HepG2 (cell line): ENCODE measurements at regions not wholly inside any gene's neighbourhood (a gene's known extent, or its start where the extent isn't known, plus 50 kb on each side); places are given as distances from the start of the nearest gene placed in this dataset.

Experiments used
- ATAC-seq: fragments of 200-7000 bp; cut with Tn5 transposase; 3 replicates; pipeline ENCODE4 v1.9.1; 2020; ENCODE audit warnings: mild to moderate bottlenecking, moderate library complexity
- BruUV-seq: library from RNA; stranded (reverse); fragments of 400-500 nt; replicated peaks from 2 replicates; lab custom pipeline; 2021; lab: Mats Ljungman, UMichigan
- CTCF ChIA-PET: fragments of 300-600 bp; formaldehyde crosslinking; extraction: SDS; loops from one replicate; lab custom pipeline; 2021; ENCODE audit warnings: low total read pairs, inconsistent platforms, low intra/inter-chr PET ratio; lab: Yijun Ruan, JAX
- POLR2A ChIA-PET: fragments of 350-600 bp; sonication (Branson Sonifier 250); formaldehyde crosslinking; loops from one replicate; lab custom pipeline; 2020; ENCODE audit warnings: antibody characterized with exemption, inconsistent platforms; lab: Yijun Ruan, JAX
- DNase-seq: peaks from one replicate; pipeline ENCODE4 v3.0.0-alpha.2; 2015; ENCODE audit warnings: low spot score
- FAIRE-seq: peaks from 3 replicates; lab custom pipeline; 2011; peaks lifted over from hg19 to GRCh38; lab: Jason Lieb, UNC
- H2AFZ ChIP-seq: one replicate; pipeline ENCODE4 v1.6.1; 2011; ENCODE audit warnings: low read length, inconsistent platforms
- H3K27ac ChIP-seq: fragments of 300-600 bp; 3 replicates; pipeline ENCODE4 v1.8.0; 2011; ENCODE audit warnings: mixed run types, mild to moderate bottlenecking, mixed read lengths, low read length, inconsistent platforms; ENCODE audit not compliant: insufficient read depth; ENCODE audit errors: extremely low read length
- H3K27me3 ChIP-seq, 2 experiments: fragments of 200-600 bp in 1 of 2; 2 replicates in 1 of 2; 3 replicates in 1 of 2; pipeline versions ENCODE4 v1.6.0 to v1.8.0; 2011; ENCODE audit warnings: low read length in 2 of 2, mild to moderate bottlenecking in 2 of 2, moderate library complexity in 2 of 2, inconsistent platforms in 1 of 2; ENCODE audit not compliant: insufficient read depth in 2 of 2, control insufficient read depth in 1 of 2
- H3K36me3 ChIP-seq, 2 experiments: fragments of 200-600 bp in 1 of 2; replicated peaks in 1 of 2; 2 replicates in 1 of 2; 3 replicates in 1 of 2; pipeline versions ENCODE4 v1.5.1 to v1.8.0; 2011; ENCODE audit warnings: low read length in 2 of 2, inconsistent platforms in 1 of 2; ENCODE audit not compliant: insufficient read depth in 2 of 2, control insufficient read depth in 1 of 2
- H3K4me1 ChIP-seq: 2 replicates; pipeline ENCODE4 v1.5.1; 2012; ENCODE audit warnings: low read length, inconsistent platforms; ENCODE audit not compliant: insufficient read depth
- H3K4me2 ChIP-seq: 2 replicates; pipeline ENCODE4 v1.6.0; 2011; ENCODE audit warnings: low read depth, low read length, inconsistent platforms
- H3K4me3 ChIP-seq, 3 experiments: fragments of 200-600 bp in 1 of 3; sonication (generic), shearing (Covaris generic) in 1 of 3; replicated peaks in 1 of 3; 2 replicates each; pipeline ENCODE4 v1.5.1; 2011 to 2016; ENCODE audit warnings: low read length in 3 of 3, inconsistent platforms in 2 of 3, low read depth in 2 of 3, mild to moderate bottlenecking in 2 of 3, control low read depth in 1 of 3, mixed read lengths in 1 of 3; ENCODE audit not compliant: insufficient read depth in 1 of 3
- H3K79me2 ChIP-seq: one replicate; pipeline ENCODE4 v1.6.1; 2011; ENCODE audit warnings: low read length, inconsistent platforms; ENCODE audit not compliant: insufficient read depth
- H3K9ac ChIP-seq: 2 replicates; pipeline ENCODE4 v1.6.0; 2011; ENCODE audit warnings: mild to moderate bottlenecking, low read depth, low read length, inconsistent platforms; ENCODE audit not compliant: insufficient read depth
- H3K9me3 ChIP-seq: 2 replicates; pipeline ENCODE4 v1.5.1; 2012; ENCODE audit warnings: mild to moderate bottlenecking, low read length
- H4K20me1 ChIP-seq: 2 replicates; pipeline ENCODE4 v1.6.0; 2011; ENCODE audit warnings: inconsistent platforms, mild to moderate bottlenecking, low read length, moderate library complexity; ENCODE audit not compliant: insufficient read depth
- AHR ChIP-seq: IDR thresholded peaks from 2 replicates; pipeline ENCODE4 v1.6.1; 2018; ENCODE audit warnings: missing genetic modification reagents, missing compliant biosample characterization
- FOXP4 ChIP-seq: sonication (generic); formaldehyde crosslinking; IDR thresholded peaks from 2 replicates; pipeline ENCODE4 v1.4.0; 2020; ENCODE audit warnings: missing genetic modification reagents
- GABPB1 ChIP-seq: IDR thresholded peaks from 2 replicates; pipeline ENCODE4 v1.6.1; 2016; ENCODE audit warnings: mild to moderate bottlenecking, missing genetic modification reagents, moderate library complexity, missing compliant biosample characterization
- KLF6 ChIP-seq: IDR thresholded peaks from 2 replicates; pipeline ENCODE4 v1.8.0; 2016; ENCODE audit warnings: missing biosample characterization, missing genetic modification reagents
- NCOR1 ChIP-seq: fragments of 200-600 bp; sonication (generic); IDR thresholded peaks from 2 replicates; pipeline ENCODE4 v1.7.0; 2017; ENCODE audit warnings: antibody characterized with exemption, low read length, borderline replicate concordance
- NFKBIZ ChIP-seq: IDR thresholded peaks from 2 replicates; pipeline ENCODE4 v1.6.1; 2018; ENCODE audit warnings: missing genetic modification reagents, missing compliant biosample characterization
- POLR2G ChIP-seq: fragments of 200-400 bp; formaldehyde crosslinking; IDR thresholded peaks from 2 replicates; pipeline ENCODE4 v1.6.1; 2018; ENCODE audit warnings: mild to moderate bottlenecking, low read depth, low read length, moderate library complexity
- RARA ChIP-seq: IDR thresholded peaks from 2 replicates; pipeline ENCODE4 v1.6.1; 2016; ENCODE audit warnings: missing genetic modification reagents, missing compliant biosample characterization
- RBAK ChIP-seq: sonication (generic); formaldehyde crosslinking; IDR thresholded peaks from 2 replicates; pipeline ENCODE4 v1.5.1; 2020; ENCODE audit warnings: mild to moderate bottlenecking, missing genetic modification reagents
- RBM39 ChIP-seq: fragments of 200-400 bp; formaldehyde crosslinking; IDR thresholded peaks from one replicate; pipeline ENCODE4 v1.6.1; 2018; ENCODE audit warnings: antibody characterized with exemption, mild to moderate bottlenecking, low read depth, low read length; ENCODE audit not compliant: poor library complexity, severe bottlenecking
- REL ChIP-seq: sonication (generic); formaldehyde crosslinking; conservative IDR thresholded peaks from 2 replicates; pipeline ENCODE4 v1.8.0; 2022; ENCODE audit warnings: mild to moderate bottlenecking, missing genetic modification reagents, moderate library complexity
- ZIK1 ChIP-seq: sonication (generic); formaldehyde crosslinking; IDR thresholded peaks from 2 replicates; pipeline ENCODE4 v1.5.0; 2020; ENCODE audit warnings: mild to moderate bottlenecking, low read depth, missing genetic modification reagents, borderline replicate concordance
- ZMYM3 ChIP-seq: sonication (generic); formaldehyde crosslinking; IDR thresholded peaks from 2 replicates; pipeline ENCODE4 v1.5.1; 2020; ENCODE audit warnings: mild to moderate bottlenecking, missing genetic modification reagents
- ZNF230 ChIP-seq: sonication (generic); formaldehyde crosslinking; IDR thresholded peaks from 2 replicates; pipeline ENCODE4 v1.4.0; 2020; ENCODE audit warnings: mild to moderate bottlenecking, missing genetic modification reagents
- ZNF468 ChIP-seq: sonication (generic); formaldehyde crosslinking; IDR thresholded peaks from 2 replicates; pipeline ENCODE4 v1.8.0; 2022; ENCODE audit warnings: mild to moderate bottlenecking, moderate library complexity, missing genetic modification reagents
- WGBS: methylation state at CpG from one replicate; pipeline ENCODE4 v1.1.6; 2017; ENCODE audit warnings: low lambda C conversion rate; 5-methylcytosine and 5-hydroxymethylcytosine counted together
- in situ Hi-C: cut with HindIII; loops from 2 replicates; pipeline ENCODE4 v1.10.0; 2017; ENCODE audit warnings: low pct_unique_long_range_greater_than_20kb; ENCODE audit not compliant: extremely low pct_ligation_motif_present
- intact Hi-C: fragments of 100-400 bp; cut with micrococcal nuclease; formaldehyde crosslinking; loops from one replicate; pipeline ENCODE4 v1.10.0; 2022; ENCODE audit not compliant: unreplicated experiment
- TF ChIP-seq, protein P1 (sequence below): sonication (generic); formaldehyde crosslinking; IDR thresholded peaks from 2 replicates; pipeline ENCODE4 v1.5.1; 2020; ENCODE audit warnings: mild to moderate bottlenecking, missing genetic modification reagents

- intact Hi-C loops (no loop called here), in situ Hi-C loops (no loop called here)
- Histone ChIP-seq H3K4me3 (no peak overlapping the region), H3K27me3 (peaks cover 0 to 39% of the 10 kb centered on the region in 2 experiments; a peak in 2 of 5 replicates), H3K27ac (no peak overlapping the region), H3K4me1 (no peaks in the 10 kb centered on the region), H3K79me2 (no peaks in the 10 kb centered on the region), H4K20me1 (no peaks in the 10 kb centered on the region), H3K36me3 (no peaks in the 10 kb centered on the region), H3K9me3 (no peaks in the 10 kb centered on the region), H3K9ac (no peak overlapping the region), H2AFZ (no peak overlapping the region), H3K4me2 (no peak overlapping the region)
- WGBS: 4% methylated on average over 7 of the region's 7 CpGs
- TF ChIP-seq RARA (CRISPR knock-in tag): no peak
- TF ChIP-seq RBAK (CRISPR knock-in tag): no peak
- no peak for TF ChIP-seq NCOR1
- TF ChIP-seq POLR2G: no peak
- no peak for TF ChIP-seq AHR
- no TSS peak for BruUV-seq
- no peak for ATAC-seq
- ChIA-PET CTCF (no interaction called here), POLR2A (no interaction called here)
- no peak for FAIRE-seq
- no peak for DNase-seq
These were observed 209.6 kb upstream of the NTM start for GRCh38 chr11:131160846-131161245.

GRCh38 chr11:131163613-131164012, 206.8 kb upstream of the NTM start:
- no TSS peak for BruUV-seq
- no peaks in the 10 kb centered on the region for H3K4me1 ChIP-seq
- ChIA-PET POLR2A (no interaction called here), CTCF (no interaction called here)
- intact Hi-C loops: no loop called here
- DNase-seq (no peak), ATAC-seq (no peak), FAIRE-seq (no peak)
- H2AFZ ChIP-seq: no peak overlapping the region
- H4K20me1 ChIP-seq: no peaks in the 10 kb centered on the region
- H3K4me2 ChIP-seq: no peak overlapping the region
- H3K79me2 ChIP-seq: no peaks in the 10 kb centered on the region
- H3K36me3 ChIP-seq: no peaks in the 10 kb centered on the region
- WGBS: 19% methylated on average over 8 of the region's 8 CpGs
- in situ Hi-C loops: no loop called here
- no peak overlapping the region for H3K9ac ChIP-seq
- H3K27me3 ChIP-seq: peaks cover 0 to 32% of the 10 kb centered on the region in 2 experiments; a peak in 3 of 5 replicates
- H3K4me3 ChIP-seq: no peak overlapping the region
- H3K9me3 ChIP-seq: no peaks in the 10 kb centered on the region
- TF ChIP-seq ZIK1 (no peak), REL (CRISPR knock-in tag) (no peak), KLF6 (no peak), NFKBIZ (CRISPR knock-in tag) (no peak), FOXP4 (CRISPR knock-in tag) (no peak), ZNF230 (CRISPR knock-in tag) (no peak), RBM39 (no peak), ZNF468 (CRISPR knock-in tag) (no peak), GABPB1 (CRISPR knock-in tag) (no peak), ZMYM3 (CRISPR knock-in tag) (no peak)
- TF ChIP-seq, protein P1, sequence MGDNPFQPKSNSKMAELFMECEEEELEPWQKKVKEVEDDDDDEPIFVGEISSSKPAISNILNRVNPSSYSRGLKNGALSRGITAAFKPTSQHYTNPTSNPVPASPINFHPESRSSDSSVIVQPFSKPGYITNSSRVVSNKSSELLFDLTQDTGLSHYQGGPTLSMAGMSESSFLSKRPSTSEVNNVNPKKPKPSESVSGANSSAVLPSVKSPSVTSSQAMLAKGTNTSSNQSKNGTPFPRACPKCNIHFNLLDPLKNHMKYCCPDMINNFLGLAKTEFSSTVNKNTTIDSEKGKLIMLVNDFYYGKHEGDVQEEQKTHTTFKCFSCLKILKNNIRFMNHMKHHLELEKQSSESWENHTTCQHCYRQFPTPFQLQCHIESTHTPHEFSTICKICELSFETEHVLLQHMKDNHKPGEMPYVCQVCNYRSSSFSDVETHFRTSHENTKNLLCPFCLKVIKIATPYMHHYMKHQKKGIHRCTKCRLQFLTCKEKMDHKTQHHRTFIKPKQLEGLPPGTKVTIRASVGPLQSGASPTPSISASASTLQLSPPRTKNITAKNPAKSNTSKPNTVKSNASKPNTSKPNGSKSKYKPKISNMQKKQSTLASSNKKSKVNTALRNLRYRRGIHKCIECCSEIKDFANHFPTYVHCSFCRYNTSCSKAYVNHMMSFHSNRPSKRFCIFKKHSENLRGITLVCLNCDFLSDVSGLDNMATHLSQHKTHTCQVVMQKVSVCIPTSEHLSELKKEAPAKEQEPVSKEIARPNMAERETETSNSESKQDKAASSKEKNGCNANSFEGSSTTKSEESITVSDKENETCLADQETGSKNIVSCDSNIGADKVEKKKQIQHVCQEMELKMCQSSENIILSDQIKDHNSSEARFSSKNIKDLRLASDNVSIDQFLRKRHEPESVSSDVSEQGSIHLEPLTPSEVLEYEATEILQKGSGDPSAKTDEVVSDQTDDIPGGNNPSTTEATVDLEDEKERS (CRISPR knock-in tag): no peak
- no peak overlapping the region for H3K27ac ChIP-seq
